DMS53 (cell line): ENCODE measurements at regions not wholly inside any gene's neighbourhood (a gene's known extent, or its start where the extent isn't known, plus 50 kb on each side); places are given as distances from the start of the nearest gene placed in this dataset.
A peak's percentile ranks its signal among the peaks of the same experiment; 100 is the strongest.

ENCODE experiments used
- DNase-seq: peaks from one replicate; lab custom pipeline; 2025; lab: John Stamatoyannopoulos, UW

GRCh38 chr20:22734946-22735647 is 150.7 kb upstream of the FOXA2 start:
- peak; percentile 67 for DNase-seq

- DNase-seq: no peak
These were observed 156.5 kb upstream of the FOXA2 start for GRCh38 chr20:22740829-22741228.

GRCh38 chr20:22744341-22745193 is 160.2 kb upstream of the FOXA2 start:
- DNase-seq: no peak

- DNase-seq: no peak
These were observed 160.8 kb upstream of the FOXA2 start for GRCh38 chr20:22745194-22745500.

GRCh38 chr20:22746957-22747356 is 162.6 kb upstream of the FOXA2 start:
- no peak for DNase-seq

GRCh38 chr20:22752324-22752723 is 168.0 kb upstream of the FOXA2 start:
- DNase-seq: no peak

- no peak for DNase-seq
These were observed 173.2 kb upstream of the FOXA2 start for GRCh38 chr20:22757424-22758183.

- no peak for DNase-seq
These were observed 174.4 kb upstream of the FOXA2 start for GRCh38 chr20:22758815-22759214.

- no peak for DNase-seq
These were observed 178.3 kb upstream of the FOXA2 start for GRCh38 chr20:22762576-22763256.

GRCh38 chr20:22763257-22763906 is 179.0 kb upstream of the FOXA2 start:
- no peak for DNase-seq

GRCh38 chr20:22768266-22769178 is 184.2 kb upstream of the FOXA2 start:
- DNase-seq: no peak

- DNase-seq: no peak
These were observed 185.9 kb upstream of the FOXA2 start for GRCh38 chr20:22770241-22770800.

GRCh38 chr20:22771706-22772105 is 187.3 kb upstream of the FOXA2 start:
- DNase-seq: no peak

GRCh38 chr20:22773344-22773743 is 189.0 kb upstream of the FOXA2 start:
- DNase-seq: no peak

- DNase-seq: no peak
These were observed 190.9 kb upstream of the FOXA2 start for GRCh38 chr20:22775256-22775655.

- no peak for DNase-seq
These were observed 191.3 kb upstream of the FOXA2 start for GRCh38 chr20:22775671-22776139.

GRCh38 chr20:22776369-22776768 is 192.0 kb upstream of the FOXA2 start:
- no peak for DNase-seq

GRCh38 chr20:22779878-22780277 is 195.5 kb upstream of the FOXA2 start:
- DNase-seq: no peak

- no peak for DNase-seq
These were observed 197.5 kb upstream of the FOXA2 start for GRCh38 chr20:22781869-22782268.

GRCh38 chr20:22789676-22790075 is 205.3 kb upstream of the FOXA2 start:
- DNase-seq: no peak
